H54 (cell line): ENCODE measurements at regions not wholly inside any gene's neighbourhood (a gene's known extent, or its start where the extent isn't known, plus 50 kb on each side); places are given as distances from the start of the nearest gene placed in this dataset.
"Not testable (repeated sequence)": the region's sequence is repeated elsewhere in the genome, so short reads cannot be mapped to it uniquely, and the experiment has no call there.

Source experiments
- DNase-seq: peaks from one replicate; pipeline ENCODE4 v3.0.0; 2011; ENCODE audit warnings: low spot score, mixed read lengths; ENCODE audit not compliant: insufficient read length
- FAIRE-seq: peaks from 3 replicates; lab custom pipeline; 2011; peaks lifted over from hg19 to GRCh38; lab: Jason Lieb, UNC
- POLR2A ChIP-seq: IDR thresholded peaks from 2 replicates; pipeline ENCODE4 v1.6.1; 2011; ENCODE audit warnings: low read depth, mild to moderate bottlenecking, low read length

GRCh38 chr10:27373566-27374160, 130.4 kb upstream of the RAB18 start:
- DNase-seq (no peak), FAIRE-seq (no peak)
- TF ChIP-seq POLR2A = no peak

DNA sequence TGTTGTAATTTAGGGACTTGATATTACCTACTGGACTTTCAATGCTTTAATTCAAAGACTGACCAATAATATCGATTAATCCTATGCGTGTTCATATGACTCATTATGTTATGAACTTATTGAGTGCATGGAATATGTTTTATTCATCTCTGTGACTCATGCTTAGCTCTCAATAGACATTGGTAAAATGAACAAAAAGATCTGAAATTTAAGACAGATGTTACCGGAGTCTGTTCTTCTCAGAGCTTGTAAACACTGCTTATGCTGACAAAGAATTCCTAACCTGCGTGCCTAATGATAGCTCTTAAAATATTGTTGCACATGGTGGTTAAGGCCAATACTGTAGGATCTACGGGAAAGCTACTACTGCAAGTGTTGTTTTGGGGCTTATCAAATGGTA, 131.5 kb upstream of the ACBD5 start:
- FAIRE-seq = no peak

GRCh38 chr10:27371375-27371774, 130.8 kb upstream of the ACBD5 start:
- not testable (repeated sequence) for FAIRE-seq, DNase-seq

More for the DNA sequence above, 131.5 kb upstream of the ACBD5 start:
- no peak for DNase-seq
- TF ChIP-seq POLR2A = no peak

- TF ChIP-seq POLR2A = no peak
- FAIRE-seq (no peak), DNase-seq (no peak)
These were observed 129.3 kb upstream of the ACBD5 start for GRCh38 chr10:27369880-27370279.

DNA sequence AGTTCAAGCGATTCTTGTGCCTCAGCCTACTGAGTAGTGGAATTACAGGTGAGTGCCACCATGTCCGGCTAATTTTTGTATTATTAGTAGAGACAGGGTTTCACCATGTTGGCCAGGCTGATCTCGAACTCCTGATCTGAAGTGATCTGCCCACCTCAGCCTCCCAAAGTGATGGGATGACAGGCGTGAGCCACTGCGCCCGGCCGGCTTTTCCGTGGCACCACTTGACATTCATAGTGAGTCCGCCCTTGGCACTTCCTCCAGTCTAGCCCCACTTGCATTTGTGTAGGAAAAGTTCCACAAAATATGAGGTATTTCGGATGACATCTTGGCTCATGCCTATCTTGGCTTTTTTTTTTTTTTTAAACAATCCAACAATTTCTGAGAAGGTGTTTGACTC, 128.1 kb upstream of the ACBD5 start:
- DNase-seq (no peak), FAIRE-seq (no peak)
- TF ChIP-seq POLR2A = no peak

DNA sequence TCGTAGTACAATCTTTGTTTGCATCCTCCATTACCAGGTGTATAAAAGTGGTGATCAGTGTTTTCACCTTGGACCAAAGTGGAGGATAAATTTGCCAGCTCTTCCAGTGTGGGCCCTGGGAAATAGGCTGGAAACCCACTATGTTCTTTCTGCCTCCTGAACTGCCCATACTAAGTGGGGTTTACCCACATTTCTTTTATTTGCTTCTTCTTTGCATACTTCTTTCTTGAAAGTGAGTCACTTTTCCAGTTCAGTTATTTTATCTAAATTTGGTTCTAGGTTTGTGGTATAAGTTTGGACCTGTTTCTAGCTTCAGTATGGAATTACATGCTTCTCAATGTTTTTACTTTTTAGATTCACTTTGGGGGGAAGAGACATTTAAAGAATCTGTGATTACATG, 126.2 kb upstream of the ACBD5 start:
- TF ChIP-seq POLR2A = no peak
- FAIRE-seq = no peak
- DNase-seq = no peak

- TF ChIP-seq POLR2A = no peak
- FAIRE-seq = no peak
These were observed 123.4 kb upstream of the ACBD5 start for GRCh38 chr10:27364028-27364427.

GRCh38 chr10:27360581-27361172, 120.1 kb upstream of the ACBD5 start:
- DNase-seq (peak; percentile 12), FAIRE-seq (peak; percentile 58)
- no peak for TF ChIP-seq POLR2A

More at GRCh38 chr10:27364028-27364427, 123.4 kb upstream of the ACBD5 start:
- no peak for DNase-seq

- FAIRE-seq (no peak), DNase-seq (no peak)
- no peak for TF ChIP-seq POLR2A
These were observed 119.3 kb upstream of the ACBD5 start for GRCh38 chr10:27359792-27360355.

- FAIRE-seq (no peak), DNase-seq (no peak)
These were observed 116.1 kb upstream of the ACBD5 start for GRCh38 chr10:27356738-27357137.

GRCh38 chr10:27355918-27356573, 115.4 kb upstream of the ACBD5 start:
- FAIRE-seq (no peak), DNase-seq (no peak)
- TF ChIP-seq POLR2A = no peak

More at GRCh38 chr10:27356738-27357137, 116.1 kb upstream of the ACBD5 start:
- TF ChIP-seq POLR2A = no peak

GRCh38 chr10:27354643-27355270, 114.2 kb upstream of the ACBD5 start:
- DNase-seq, FAIRE-seq: not testable (repeated sequence)

- not testable (repeated sequence) for DNase-seq, FAIRE-seq
These were observed 113.5 kb upstream of the ACBD5 start for GRCh38 chr10:27354100-27354499.

DNA sequence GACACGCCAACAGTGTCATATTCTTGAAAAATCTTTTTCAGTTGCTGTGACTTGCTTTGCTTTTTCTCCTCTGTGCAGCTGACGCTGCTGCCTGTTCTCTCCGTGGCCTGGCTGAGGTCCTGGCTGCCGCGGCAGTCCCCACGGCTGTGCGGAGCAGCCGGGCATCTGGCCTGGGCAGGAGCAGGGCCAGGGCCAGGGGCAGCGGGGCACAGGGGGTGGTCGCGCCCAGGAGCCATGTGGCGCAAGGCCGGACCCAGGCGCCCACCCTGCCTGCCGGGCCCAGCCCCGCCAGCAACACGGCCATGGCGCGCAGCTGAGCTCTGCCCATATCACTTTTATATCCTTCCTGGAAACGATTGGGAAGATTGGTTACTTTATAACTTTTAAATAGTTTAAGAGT, 109.4 kb upstream of the ACBD5 start:
- DNase-seq (no peak), FAIRE-seq (no peak)
- no peak for TF ChIP-seq POLR2A

- DNase-seq, FAIRE-seq: not testable (repeated sequence)
These were observed 107.2 kb upstream of the ACBD5 start for GRCh38 chr10:27347827-27348207.
